ENCODE measurements at regions not wholly inside any gene's neighbourhood (a gene's known extent, or its start where the extent isn't known, plus 50 kb on each side); places are given as distances from the start of the nearest gene placed in this dataset.

GRCh38 chr12:126295652-126296051 lies 1230.4 kb downstream of the AACS start:
- Histone ChIP-seq H3K36me3 (ENCODE audit: insufficient read depth, low read length) (no peaks in the 10 kb centered on the region), H4K20me1 (ENCODE audit: insufficient read depth, low read length) (no peaks in the 10 kb centered on the region), H3K4me3 (ENCODE audit: insufficient read depth, low read length) (no peak overlapping the region), H3K27ac (ENCODE audit: low read depth, low read length) (no peak overlapping the region), H3K4me2 (ENCODE audit: insufficient read depth, low read length) (no peak overlapping the region), H2AFZ (ENCODE audit: low read length) (no peak overlapping the region), H3K9me3 (ENCODE audit: low read depth, low read length) (no peaks in the 10 kb centered on the region), H3K79me2 (ENCODE audit: insufficient read depth, low read length) (no peaks in the 10 kb centered on the region), H3K27me3 (ENCODE audit: insufficient read depth, low read length) (no peaks in the 10 kb centered on the region), H3K4me1 (ENCODE audit: insufficient read depth, low read length) (no peaks in the 10 kb centered on the region)
- DNase-seq (ENCODE audit: insufficient read length, low spot score, missing footprints), result no peak
- TF ChIP-seq, protein P1, sequence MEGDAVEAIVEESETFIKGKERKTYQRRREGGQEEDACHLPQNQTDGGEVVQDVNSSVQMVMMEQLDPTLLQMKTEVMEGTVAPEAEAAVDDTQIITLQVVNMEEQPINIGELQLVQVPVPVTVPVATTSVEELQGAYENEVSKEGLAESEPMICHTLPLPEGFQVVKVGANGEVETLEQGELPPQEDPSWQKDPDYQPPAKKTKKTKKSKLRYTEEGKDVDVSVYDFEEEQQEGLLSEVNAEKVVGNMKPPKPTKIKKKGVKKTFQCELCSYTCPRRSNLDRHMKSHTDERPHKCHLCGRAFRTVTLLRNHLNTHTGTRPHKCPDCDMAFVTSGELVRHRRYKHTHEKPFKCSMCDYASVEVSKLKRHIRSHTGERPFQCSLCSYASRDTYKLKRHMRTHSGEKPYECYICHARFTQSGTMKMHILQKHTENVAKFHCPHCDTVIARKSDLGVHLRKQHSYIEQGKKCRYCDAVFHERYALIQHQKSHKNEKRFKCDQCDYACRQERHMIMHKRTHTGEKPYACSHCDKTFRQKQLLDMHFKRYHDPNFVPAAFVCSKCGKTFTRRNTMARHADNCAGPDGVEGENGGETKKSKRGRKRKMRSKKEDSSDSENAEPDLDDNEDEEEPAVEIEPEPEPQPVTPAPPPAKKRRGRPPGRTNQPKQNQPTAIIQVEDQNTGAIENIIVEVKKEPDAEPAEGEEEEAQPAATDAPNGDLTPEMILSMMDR (IDR thresholded peaks at IDR 0.05; ENCODE audit: extremely low read depth, low read depth, low read length), result no peak

- Histone ChIP-seq H3K4me2 (ENCODE audit: insufficient read depth, low read length) (no peak overlapping the region), H3K9me3 (ENCODE audit: low read depth, low read length) (no peaks in the 10 kb centered on the region), H3K4me1 (ENCODE audit: insufficient read depth, low read length) (no peaks in the 10 kb centered on the region), H4K20me1 (ENCODE audit: insufficient read depth, low read length) (no peaks in the 10 kb centered on the region), H2AFZ (ENCODE audit: low read length) (no peak overlapping the region), H3K27me3 (ENCODE audit: insufficient read depth, low read length) (no peaks in the 10 kb centered on the region), H3K36me3 (ENCODE audit: insufficient read depth, low read length) (no peaks in the 10 kb centered on the region), H3K27ac (ENCODE audit: low read depth, low read length) (no peak overlapping the region), H3K79me2 (ENCODE audit: insufficient read depth, low read length) (no peaks in the 10 kb centered on the region), H3K4me3 (ENCODE audit: insufficient read depth, low read length) (no peak overlapping the region)
- TF ChIP-seq, protein P1 (IDR thresholded peaks at IDR 0.05; ENCODE audit: extremely low read depth, low read depth, low read length), result no peak
- DNase-seq (ENCODE audit: insufficient read length, low spot score, missing footprints), result no peak
Observed at GRCh38 chr12:126309278-126309677, 1244.0 kb downstream of the AACS start.

- TF ChIP-seq, protein P1 (IDR thresholded peaks at IDR 0.05; ENCODE audit: extremely low read depth, low read depth, low read length), result no peak
- Histone ChIP-seq H3K27ac (ENCODE audit: low read depth, low read length) (no peak overlapping the region), H3K36me3 (ENCODE audit: insufficient read depth, low read length) (no peaks in the 10 kb centered on the region), H3K4me1 (ENCODE audit: insufficient read depth, low read length) (no peaks in the 10 kb centered on the region), H3K9me3 (ENCODE audit: low read depth, low read length) (no peaks in the 10 kb centered on the region), H3K27me3 (ENCODE audit: insufficient read depth, low read length) (no peaks in the 10 kb centered on the region), H2AFZ (ENCODE audit: low read length) (no peak overlapping the region), H4K20me1 (ENCODE audit: insufficient read depth, low read length) (no peaks in the 10 kb centered on the region), H3K79me2 (ENCODE audit: insufficient read depth, low read length) (no peaks in the 10 kb centered on the region), H3K4me2 (ENCODE audit: insufficient read depth, low read length) (no peak overlapping the region), H3K4me3 (ENCODE audit: insufficient read depth, low read length) (no peak overlapping the region)
- no peak for DNase-seq (ENCODE audit: insufficient read length, low spot score, missing footprints)
Observed at GRCh38 chr12:126312457-126312856, 1247.2 kb downstream of the AACS start.

GRCh38 chr12:126316411-126316810 lies 1251.2 kb downstream of the AACS start:
- TF ChIP-seq, protein P1 (IDR thresholded peaks at IDR 0.05; ENCODE audit: extremely low read depth, low read depth, low read length), result no peak
- H3K79me2 ChIP-seq (ENCODE audit: insufficient read depth, low read length), result no peaks in the 10 kb centered on the region
- H3K36me3 ChIP-seq (ENCODE audit: insufficient read depth, low read length), result no peaks in the 10 kb centered on the region
- H3K4me1 ChIP-seq (ENCODE audit: insufficient read depth, low read length), result no peaks in the 10 kb centered on the region
- no peak overlapping the region for H3K4me3 ChIP-seq (ENCODE audit: insufficient read depth, low read length)
- no peak overlapping the region for H2AFZ ChIP-seq (ENCODE audit: low read length)
- no peak overlapping the region for H3K4me2 ChIP-seq (ENCODE audit: insufficient read depth, low read length)
- no peaks in the 10 kb centered on the region for H3K9me3 ChIP-seq (ENCODE audit: low read depth, low read length)
- H3K27me3 ChIP-seq (ENCODE audit: insufficient read depth, low read length), result no peaks in the 10 kb centered on the region
- DNase-seq (ENCODE audit: insufficient read length, low spot score, missing footprints), result no peak
- no peak overlapping the region for H3K27ac ChIP-seq (ENCODE audit: low read depth, low read length)
- no peaks in the 10 kb centered on the region for H4K20me1 ChIP-seq (ENCODE audit: insufficient read depth, low read length)
